IMR-90 (cell line): ENCODE measurements at regions not wholly inside any gene's neighbourhood (a gene's known extent, or its start where the extent isn't known, plus 50 kb on each side); places are given as distances from the start of the nearest gene placed in this dataset.

Experiments used
- ATAC-seq: fragments of 200-7000 bp; cut with Tn5 transposase; 2 replicates; pipeline ENCODE4 v1.9.1; 2020; ENCODE audit warnings: low read depth, mild to moderate bottlenecking, moderate library complexity
- BruUV-seq: library from RNA; stranded (reverse); fragments of 400-500 nt; replicated peaks from 2 replicates; lab custom pipeline; 2021; lab: Mats Ljungman, UMichigan
- CTCF ChIA-PET: fragments of 300-600 bp; formaldehyde crosslinking; extraction: SDS; loops from one replicate; lab custom pipeline; 2021; ENCODE audit warnings: antibody characterized with exemption; lab: Yijun Ruan, JAX
- POLR2A ChIA-PET: fragments of 300-600 bp; sonication (Branson Sonifier 250); formaldehyde crosslinking; loops from one replicate; lab custom pipeline; 2022; ENCODE audit warnings: antibody characterized with exemption; ENCODE audit not compliant: unreplicated experiment; lab: Charles Lee
- DNase-seq: peaks from one replicate; pipeline ENCODE4 v3.0.0; 2013
- H2AFZ ChIP-seq: replicated peaks from 2 replicates; pipeline ENCODE3; 2013; ENCODE audit warnings: low read length, mild to moderate bottlenecking; ENCODE audit not compliant: poor library complexity
- H2AK5ac ChIP-seq: 2 replicates; pipeline ENCODE4 v1.6.1; 2013; ENCODE audit warnings: low read depth, low read length, inconsistent platforms
- H2AK9ac ChIP-seq: replicated peaks from 2 replicates; pipeline ENCODE3; 2013; ENCODE audit warnings: mild to moderate bottlenecking, low read depth, low read length, moderate library complexity; ENCODE audit not compliant: poor library complexity
- H2BK120ac ChIP-seq: 2 replicates; pipeline ENCODE4 v1.6.1; 2013; ENCODE audit warnings: low read depth, low read length, inconsistent platforms
- H2BK15ac ChIP-seq: 3 replicates; pipeline ENCODE4 v1.6.1; 2013; ENCODE audit warnings: low read depth, low read length, inconsistent platforms
- H2BK20ac ChIP-seq: 2 replicates; pipeline ENCODE4 v1.6.1; 2013; ENCODE audit warnings: low read depth, mild to moderate bottlenecking, inconsistent platforms, low read length, moderate library complexity
- H2BK5ac ChIP-seq: 2 replicates; pipeline ENCODE4 v1.6.1; 2013; ENCODE audit warnings: mild to moderate bottlenecking, low read depth, low read length, inconsistent platforms; ENCODE audit not compliant: poor library complexity, severe bottlenecking
- H3K14ac ChIP-seq: replicated peaks from 2 replicates; pipeline ENCODE4 v1.6.1; 2013; ENCODE audit warnings: low read depth, low read length, inconsistent platforms
- H3K18ac ChIP-seq: 2 replicates; pipeline ENCODE4 v1.6.1; 2013; ENCODE audit warnings: low read depth, low read length, control low read depth
- H3K23ac ChIP-seq: 2 replicates; pipeline ENCODE4 v1.6.1; 2013; ENCODE audit warnings: low read depth, low read length, inconsistent platforms
- H3K27ac ChIP-seq: 2 replicates; pipeline ENCODE4 v1.5.1; 2013; ENCODE audit warnings: mild to moderate bottlenecking, control low read depth, low read length; ENCODE audit not compliant: insufficient read depth
- H3K27me3 ChIP-seq: 2 replicates; pipeline ENCODE4 v1.6.1; 2013; ENCODE audit warnings: low read length; ENCODE audit not compliant: control insufficient read depth, insufficient read depth
- H3K36me3 ChIP-seq: 2 replicates; pipeline ENCODE4 v1.6.1; 2013; ENCODE audit warnings: low read length, mixed read lengths; ENCODE audit not compliant: control insufficient read depth, insufficient read depth
- H3K4ac ChIP-seq: 2 replicates; pipeline ENCODE4 v1.6.1; 2013; ENCODE audit warnings: low read depth, low read length, inconsistent platforms
- H3K4me1 ChIP-seq: 2 replicates; pipeline ENCODE4 v1.6.1; 2013; ENCODE audit warnings: low read length, mixed read lengths; ENCODE audit not compliant: control insufficient read depth, insufficient read depth
- H3K4me2 ChIP-seq: 2 replicates; pipeline ENCODE4 v1.6.1; 2013; ENCODE audit warnings: low read depth, mild to moderate bottlenecking, control low read depth, low read length, moderate library complexity
- H3K4me3 ChIP-seq: 2 replicates; pipeline ENCODE4 v1.5.1; 2013; ENCODE audit warnings: low read depth, mild to moderate bottlenecking, control low read depth, low read length, moderate library complexity; ENCODE audit not compliant: insufficient read depth
- H3K56ac ChIP-seq: 2 replicates; pipeline ENCODE4 v1.6.1; 2013; ENCODE audit warnings: low read length, inconsistent platforms; ENCODE audit not compliant: insufficient read depth; ENCODE audit errors: extremely low read depth
- H3K79me1 ChIP-seq, 2 experiments: 2 replicates each; pipeline ENCODE4 v1.6.1; 2013; ENCODE audit warnings: low read length in 2 of 2, inconsistent platforms in 1 of 2, low read depth in 1 of 2
- H3K9ac ChIP-seq: 2 replicates; pipeline ENCODE4 v1.6.1; 2013; ENCODE audit warnings: low read depth, low read length, control low read depth
- H3K9me1 ChIP-seq: 2 replicates; pipeline ENCODE4 v1.6.1; 2013; ENCODE audit warnings: low read length, inconsistent platforms; ENCODE audit not compliant: insufficient read depth
- H3K9me3 ChIP-seq: 2 replicates; pipeline ENCODE4 v1.6.1; 2013; ENCODE audit warnings: low read length; ENCODE audit not compliant: control insufficient read depth, insufficient read depth
- H4K20me1 ChIP-seq: 2 replicates; pipeline ENCODE4 v1.6.1; 2013; ENCODE audit warnings: low read length, inconsistent platforms; ENCODE audit not compliant: insufficient read depth
- H4K5ac ChIP-seq: 2 replicates; pipeline ENCODE4 v1.6.1; 2013; ENCODE audit warnings: mild to moderate bottlenecking, low read depth, low read length, control low read depth
- H4K8ac ChIP-seq, 2 experiments: 2 replicates each; pipeline ENCODE4 v1.6.1; 2013; ENCODE audit warnings: low read depth in 2 of 2, low read length in 2 of 2, control low read depth in 1 of 2, inconsistent platforms in 1 of 2
- H4K91ac ChIP-seq: 2 replicates; pipeline ENCODE4 v1.6.1; 2013; ENCODE audit warnings: low read depth, low read length, inconsistent platforms; ENCODE audit not compliant: insufficient read depth
- BHLHE40 ChIP-seq: fragments of 150-350 bp; IDR thresholded peaks from 2 replicates; pipeline ENCODE4 v1.6.1; 2016; ENCODE audit warnings: mild to moderate bottlenecking, low read depth, low read length
- CHD1 ChIP-seq: IDR thresholded peaks from 2 replicates; pipeline ENCODE4 v1.6.1; 2012; ENCODE audit warnings: low read depth, low read length, improper control_type of control experiment
- MAZ ChIP-seq: IDR thresholded peaks from 2 replicates; pipeline ENCODE4 v1.6.1; 2012; ENCODE audit warnings: low read depth, mild to moderate bottlenecking, low read length, improper control_type of control experiment, moderate library complexity, borderline replicate concordance
- MXI1 ChIP-seq: IDR thresholded peaks from 2 replicates; pipeline ENCODE4 v1.6.1; 2012; ENCODE audit warnings: low read depth, mild to moderate bottlenecking, low read length, moderate library complexity, borderline replicate concordance
- RFX5 ChIP-seq: IDR thresholded peaks from 2 replicates; pipeline ENCODE4 v1.8.0; 2012; ENCODE audit warnings: low read depth, mild to moderate bottlenecking, low read length, moderate library complexity
- USF2 ChIP-seq: fragments of 150-350 bp; IDR thresholded peaks from 2 replicates; pipeline ENCODE4 v1.6.1; 2017; ENCODE audit warnings: mild to moderate bottlenecking, antibody characterized with exemption, low read length, low read depth
- WGBS, 2 experiments: methylation state at CpG; one replicate each; pipeline versions ENCODE4 v1.1.5 to v1.1.7; 2013; ENCODE audit warnings: missing lambda C conversion rate in 2 of 2; ENCODE audit not compliant: insufficient read length in 1 of 2; ENCODE audit errors: extremely low coverage in 2 of 2; 5-methylcytosine and 5-hydroxymethylcytosine counted together
- dilution Hi-C: fragments of 300-500 bp; cut with HindIII; formaldehyde crosslinking; loops from one replicate; pipeline ENCODE4 v1.14.3; 2018; ENCODE audit warnings: low sequenced_read_pairs; ENCODE audit not compliant: unreplicated experiment
- in situ Hi-C: fragments of 300-500 bp; cut with MboI; formaldehyde crosslinking; loops from 3 replicates; pipeline ENCODE4 v1.14.3; 2019; ENCODE audit warnings: low sequenced_read_pairs, inconsistent platforms, mixed read lengths
- intact Hi-C: fragments of 100-400 bp; cut with micrococcal nuclease; formaldehyde crosslinking; loops from 2 replicates; pipeline ENCODE4 v1.10.0; 2022

- no peak for TF ChIP-seq MXI1
Measured at GRCh38 chr10:42690449-42691360, 52.3 kb upstream of the ZNF33B start (continued).

- Histone ChIP-seq H3K36me3 (no peaks in the 10 kb centered on the region), H3K56ac (no peak overlapping the region), H2AFZ (no peak overlapping the region), H3K4me3 (no peak overlapping the region), H3K4ac (no peak overlapping the region), H3K23ac (no peak overlapping the region), H3K79me1 (no peaks in the 10 kb centered on the region), H3K27ac (no peak overlapping the region), H3K9me3 (peaks cover 3% of the 10 kb centered on the region; the same call in 1 of the 2 replicates), H3K27me3 (no peaks in the 10 kb centered on the region), H3K4me2 (no peak overlapping the region), H2BK120ac (no peak overlapping the region), H4K91ac (no peak overlapping the region), H3K9me1 (no peaks in the 10 kb centered on the region), H2AK9ac (no peak overlapping the region), H2BK15ac (no peak overlapping the region), H2BK5ac (no peak overlapping the region), H4K5ac (no peak overlapping the region), H2AK5ac (no peak overlapping the region), H3K9ac (no peak overlapping the region), H4K8ac (no peak overlapping the region), H4K20me1 (no peaks in the 10 kb centered on the region), H3K4me1 (no peaks in the 10 kb centered on the region), H2BK20ac (no peak overlapping the region), H3K14ac (no peak overlapping the region), H3K18ac (no peak overlapping the region)
- no peak for ATAC-seq
- WGBS, 2 experiments = 90% methylated on average over 2 of the region's 25 CpGs; no CpG with 5 or more reads in 1 of the 2 experiments
- BruUV-seq = no TSS peak
- TF ChIP-seq MAZ = no peak
- no peak for TF ChIP-seq CHD1
- TF ChIP-seq RFX5 = no peak
- TF ChIP-seq BHLHE40 = no peak
- no peak for TF ChIP-seq USF2
- TF ChIP-seq MXI1 = no peak
- DNase-seq = no peak
- in situ Hi-C loops (no loop called here), intact Hi-C loops (no loop called here), dilution Hi-C loops (no loop called here)
- POLR2A ChIA-PET = no interaction called here
- CTCF ChIA-PET = no interaction called here
Measured at GRCh38 chr10:42691361-42692120, 53.2 kb upstream of the ZNF33B start.
